NCI-H187 (cell line): ENCODE measurements at regions not wholly inside any gene's neighbourhood (a gene's known extent, or its start where the extent isn't known, plus 50 kb on each side); places are given as distances from the start of the nearest gene placed in this dataset.

ENCODE experiments used
- DNase-seq, 2 experiments: peaks; one replicate each; lab custom pipeline; 2025; lab: John Stamatoyannopoulos, UW

- DNase-seq: no peak
Observed at GRCh38 chr1:221632072-221632471, 109.8 kb downstream of the DUSP10 start.

- no peak for DNase-seq
Observed at GRCh38 chr1:221633841-221634409, 108.0 kb downstream of the DUSP10 start.

GRCh38 chr1:221634606-221635005 lies 107.3 kb downstream of the DUSP10 start:
- DNase-seq: no peak

GRCh38 chr1:221635305-221635704 lies 106.6 kb downstream of the DUSP10 start:
- DNase-seq: no peak

GRCh38 chr1:221636096-221636495 lies 105.8 kb downstream of the DUSP10 start:
- DNase-seq: no peak

GRCh38 chr1:221636967-221637366 lies 104.9 kb downstream of the DUSP10 start:
- DNase-seq: no peak

- DNase-seq: no peak
Observed at GRCh38 chr1:221637641-221638041, 104.2 kb downstream of the DUSP10 start.

GRCh38 chr1:221638595-221638994 lies 103.3 kb downstream of the DUSP10 start:
- DNase-seq: no peak

- no peak for DNase-seq
Observed at GRCh38 chr1:221641811-221642210, 100.1 kb downstream of the DUSP10 start.

GRCh38 chr1:221643404-221644144 lies 98.3 kb downstream of the DUSP10 start:
- DNase-seq: no peak

- no peak for DNase-seq
Observed at GRCh38 chr1:221644145-221644448, 97.8 kb downstream of the DUSP10 start.

- DNase-seq: no peak
Observed at GRCh38 chr1:221644663-221645258, 97.1 kb downstream of the DUSP10 start.

- DNase-seq: no peak
Observed at GRCh38 chr1:221648201-221648600, 93.7 kb downstream of the DUSP10 start.
